Neural crest cell (in vitro differentiated cells): ENCODE measurements at regions not wholly inside any gene's neighbourhood (a gene's known extent, or its start where the extent isn't known, plus 50 kb on each side); places are given as distances from the start of the nearest gene placed in this dataset.

Source experiments
- DNase-seq: peaks from one replicate; pipeline ENCODE4 v3.0.0; 2021; ENCODE audit warnings: low read depth, mixed read lengths, low spot score
- H3K27ac Mint-ChIP-seq: one replicate; pipeline ENCODE4 v1.8.0; 2021; ENCODE audit warnings: mild to moderate bottlenecking, mixed read lengths; ENCODE audit not compliant: unreplicated experiment
- H3K27me3 Mint-ChIP-seq: 2 replicates; pipeline ENCODE4 v1.8.0; 2021; ENCODE audit warnings: low read depth, mild to moderate bottlenecking, mixed read lengths
- H3K36me3 Mint-ChIP-seq: 2 replicates; pipeline ENCODE4 v1.8.0; 2021; ENCODE audit warnings: low read depth, mild to moderate bottlenecking, mixed read lengths
- H3K4me1 Mint-ChIP-seq: 2 replicates; pipeline ENCODE4 v1.8.0; 2021; ENCODE audit warnings: mixed read lengths
- H3K4me3 Mint-ChIP-seq: one replicate; pipeline ENCODE4 v1.8.0; 2021; ENCODE audit warnings: mild to moderate bottlenecking, mixed read lengths
- H3K9me3 Mint-ChIP-seq: 2 replicates; pipeline ENCODE4 v1.8.0; 2021; ENCODE audit warnings: mixed read lengths
- TF ChIP-seq, protein P1 (sequence below): fragments of 200-600 bp; sonication (generic); conservative IDR thresholded peaks from 2 replicates; pipeline ENCODE4 v1.5.0; 2021; ENCODE audit warnings: antibody characterized with exemption, mild to moderate bottlenecking

DNA sequence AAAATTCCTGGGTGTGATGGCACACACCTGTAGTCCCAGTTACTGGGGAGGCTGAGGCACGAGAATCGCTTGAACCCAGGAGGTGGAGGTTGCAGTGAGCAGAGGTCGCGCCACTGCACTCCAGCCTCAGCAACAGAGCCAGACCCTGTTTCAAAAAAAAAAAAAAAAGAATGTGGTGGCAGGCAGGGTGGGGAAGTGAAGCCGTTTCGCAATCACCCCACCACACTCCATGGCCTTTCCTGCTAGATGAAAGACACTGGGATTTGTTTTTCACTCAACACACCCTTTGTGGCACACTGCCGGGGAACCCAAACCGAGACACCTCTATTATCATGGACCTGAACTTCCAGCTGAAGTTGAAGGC lies 172.4 kb upstream of the IQSEC1 start:
- no peak for DNase-seq
- no peaks in the 10 kb centered on the region for H3K9me3 Mint-ChIP-seq
- H3K27me3 Mint-ChIP-seq, result no peaks in the 10 kb centered on the region
- TF ChIP-seq, protein P1, sequence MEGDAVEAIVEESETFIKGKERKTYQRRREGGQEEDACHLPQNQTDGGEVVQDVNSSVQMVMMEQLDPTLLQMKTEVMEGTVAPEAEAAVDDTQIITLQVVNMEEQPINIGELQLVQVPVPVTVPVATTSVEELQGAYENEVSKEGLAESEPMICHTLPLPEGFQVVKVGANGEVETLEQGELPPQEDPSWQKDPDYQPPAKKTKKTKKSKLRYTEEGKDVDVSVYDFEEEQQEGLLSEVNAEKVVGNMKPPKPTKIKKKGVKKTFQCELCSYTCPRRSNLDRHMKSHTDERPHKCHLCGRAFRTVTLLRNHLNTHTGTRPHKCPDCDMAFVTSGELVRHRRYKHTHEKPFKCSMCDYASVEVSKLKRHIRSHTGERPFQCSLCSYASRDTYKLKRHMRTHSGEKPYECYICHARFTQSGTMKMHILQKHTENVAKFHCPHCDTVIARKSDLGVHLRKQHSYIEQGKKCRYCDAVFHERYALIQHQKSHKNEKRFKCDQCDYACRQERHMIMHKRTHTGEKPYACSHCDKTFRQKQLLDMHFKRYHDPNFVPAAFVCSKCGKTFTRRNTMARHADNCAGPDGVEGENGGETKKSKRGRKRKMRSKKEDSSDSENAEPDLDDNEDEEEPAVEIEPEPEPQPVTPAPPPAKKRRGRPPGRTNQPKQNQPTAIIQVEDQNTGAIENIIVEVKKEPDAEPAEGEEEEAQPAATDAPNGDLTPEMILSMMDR, result no peak
- no peaks in the 10 kb centered on the region for H3K36me3 Mint-ChIP-seq
- no peak overlapping the region for H3K4me3 Mint-ChIP-seq
- H3K27ac Mint-ChIP-seq, result no peak overlapping the region
- H3K4me1 Mint-ChIP-seq, result no peaks in the 10 kb centered on the region

DNA sequence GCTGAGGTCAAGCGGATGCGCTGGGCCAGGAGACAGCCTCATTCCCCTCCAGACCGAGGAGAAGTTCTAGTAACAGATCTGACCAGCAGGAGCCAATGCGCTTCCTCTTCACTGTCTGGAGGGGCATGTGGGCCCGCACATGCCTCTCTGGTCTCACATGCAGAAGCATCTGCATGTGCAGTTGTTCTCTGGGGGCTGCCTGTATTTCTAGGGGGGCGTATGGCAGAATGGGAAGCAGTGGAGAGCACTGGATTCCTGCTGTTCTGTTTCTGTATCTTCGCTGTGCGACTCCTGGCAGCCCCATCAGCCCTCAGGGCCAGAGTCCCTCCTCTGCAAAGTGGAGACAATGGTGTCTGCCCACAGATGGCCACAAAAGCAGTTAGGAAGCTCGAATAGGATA lies 170.4 kb upstream of the IQSEC1 start:
- TF ChIP-seq, protein P1, result no peak
- H3K27ac Mint-ChIP-seq, result peak overlapping the region; percentile 71
- H3K4me3 Mint-ChIP-seq, result no peak overlapping the region
- H3K9me3 Mint-ChIP-seq, result no peaks in the 10 kb centered on the region
- H3K36me3 Mint-ChIP-seq, result no peaks in the 10 kb centered on the region
- no peak for DNase-seq
- no peaks in the 10 kb centered on the region for H3K4me1 Mint-ChIP-seq
- no peaks in the 10 kb centered on the region for H3K27me3 Mint-ChIP-seq

DNA sequence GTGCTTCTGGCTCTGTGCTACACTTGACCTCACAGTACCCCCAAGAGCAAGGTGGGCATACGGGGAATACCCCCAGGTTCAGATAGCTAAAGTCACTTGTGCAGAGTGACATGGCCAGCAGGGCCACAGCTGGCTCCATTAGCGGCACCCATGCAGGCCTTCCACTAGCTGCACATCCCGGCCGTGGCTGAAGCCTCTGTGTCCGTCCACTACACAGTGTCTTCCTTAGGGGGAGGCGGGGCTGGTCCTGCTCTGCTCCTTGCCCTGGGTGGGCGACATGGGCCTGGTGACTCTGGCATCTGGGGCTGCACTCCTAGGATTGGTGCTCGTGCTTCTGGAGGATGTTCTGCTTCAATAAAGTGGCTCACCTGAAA lies 169.1 kb upstream of the IQSEC1 start:
- Mint-ChIP-seq H3K27ac (no peak overlapping the region), H3K4me3 (no peak overlapping the region), H3K4me1 (no peaks in the 10 kb centered on the region), H3K9me3 (no peaks in the 10 kb centered on the region), H3K36me3 (no peaks in the 10 kb centered on the region), H3K27me3 (no peaks in the 10 kb centered on the region)
- no peak for DNase-seq
- TF ChIP-seq, protein P1, result no peak

DNA sequence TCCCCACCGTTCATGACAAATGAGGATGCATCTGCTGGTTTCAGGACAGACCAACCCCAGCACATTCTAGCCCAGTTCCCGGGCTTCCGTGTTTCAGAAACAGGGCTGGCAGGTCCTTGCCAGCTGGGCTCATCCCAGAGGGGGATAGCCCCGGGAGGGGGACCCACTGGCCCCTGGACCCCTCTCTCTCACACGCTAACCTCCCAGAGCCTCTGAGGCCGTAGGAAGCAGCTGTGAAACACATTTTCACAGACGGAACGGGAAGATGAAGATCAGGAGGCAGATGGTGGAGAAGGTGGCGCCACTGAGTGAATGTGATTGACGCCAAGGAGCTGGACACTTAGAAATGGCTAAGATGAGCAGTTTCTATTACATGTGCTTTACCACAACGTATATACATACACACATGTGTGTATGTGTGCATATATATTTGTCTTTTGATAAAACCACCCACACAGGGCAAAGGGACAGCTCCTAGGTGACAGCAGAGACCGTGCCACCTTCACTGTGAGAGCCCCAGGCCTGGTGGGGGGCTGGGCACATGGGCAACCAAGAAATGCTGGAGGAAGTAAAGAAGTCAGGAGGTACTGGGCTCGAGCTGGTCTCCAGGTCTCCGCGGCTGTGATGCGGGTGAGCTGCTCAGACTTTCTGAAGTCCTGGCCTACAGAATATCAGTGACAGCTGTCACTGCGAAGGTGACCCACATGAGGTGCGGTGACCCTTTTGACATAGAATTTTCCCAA lies 168.6 kb upstream of the IQSEC1 start:
- TF ChIP-seq, protein P1, result no peak
- H3K9me3 Mint-ChIP-seq, result no peaks in the 10 kb centered on the region
- no peak overlapping the region for H3K27ac Mint-ChIP-seq
- no peak overlapping the region for H3K4me3 Mint-ChIP-seq
- H3K27me3 Mint-ChIP-seq, result no peaks in the 10 kb centered on the region
- no peaks in the 10 kb centered on the region for H3K36me3 Mint-ChIP-seq
- DNase-seq, result no peak
- H3K4me1 Mint-ChIP-seq, result no peaks in the 10 kb centered on the region

DNA sequence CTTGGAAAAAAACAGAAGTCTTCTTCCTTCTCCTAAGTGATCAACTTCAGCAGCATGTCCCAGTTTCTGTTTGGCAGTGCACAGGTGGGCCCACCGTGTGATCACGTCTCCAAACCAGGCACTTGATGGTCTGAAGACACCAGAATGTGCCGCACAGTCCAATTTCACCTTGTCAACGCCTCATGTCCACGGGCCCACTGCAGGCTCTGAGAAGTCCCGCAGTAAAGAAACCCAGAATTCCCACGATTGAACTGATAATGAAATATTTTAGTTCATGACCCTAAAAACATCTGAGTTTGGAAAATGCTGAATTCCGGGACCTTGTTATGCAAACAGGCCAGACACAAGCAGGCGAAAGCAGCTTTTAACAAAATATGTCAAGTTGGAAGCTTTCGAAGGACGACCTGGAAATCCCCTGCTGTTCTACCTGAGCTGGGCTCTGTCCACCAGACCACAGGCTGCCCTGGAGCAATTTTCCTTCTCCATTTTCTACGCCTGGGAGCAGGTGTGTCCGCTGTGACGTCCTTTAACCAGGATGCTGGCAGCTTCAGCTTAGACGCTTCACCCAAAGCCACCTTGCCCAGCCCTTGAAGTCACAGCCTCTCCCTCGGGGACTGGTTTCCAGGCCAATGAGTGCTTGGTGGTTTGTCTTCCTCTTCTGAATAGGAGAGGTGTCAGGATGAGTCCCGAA lies 167.8 kb upstream of the IQSEC1 start:
- TF ChIP-seq, protein P1, result no peak
- H3K9me3 Mint-ChIP-seq, result no peaks in the 10 kb centered on the region
- no peaks in the 10 kb centered on the region for H3K27me3 Mint-ChIP-seq
- no peaks in the 10 kb centered on the region for H3K36me3 Mint-ChIP-seq
- no peak overlapping the region for H3K27ac Mint-ChIP-seq
- H3K4me1 Mint-ChIP-seq, result no peaks in the 10 kb centered on the region
- no peak for DNase-seq
- no peak overlapping the region for H3K4me3 Mint-ChIP-seq
